Testis (tissue), 2 donors: ENCODE measurements at regions not wholly inside any gene's neighbourhood (a gene's known extent, or its start where the extent isn't known, plus 50 kb on each side); places are given as distances from the start of the nearest gene placed in this dataset.
"Not testable (repeated sequence)": the region's sequence is repeated elsewhere in the genome, so short reads cannot be mapped to it uniquely, and the experiment has no call there.

ENCODE experiments used
- DNase-seq: peaks from one replicate; pipeline ENCODE4 v3.0.0-alpha.2; 2019
- H3K27ac ChIP-seq, 2 donors: fragments of 200-600 bp; sonication (generic); one replicate each; pipeline ENCODE4 v1.5.1; 2019
- H3K27me3 ChIP-seq: fragments of 200-600 bp; sonication (generic); one replicate; pipeline ENCODE4 v1.5.1; 2019
- H3K36me3 ChIP-seq: fragments of 200-600 bp; sonication (generic); one replicate; pipeline ENCODE4 v1.5.1; 2017; ENCODE audit warnings: low read depth; ENCODE audit errors: missing control alignments
- H3K4me1 ChIP-seq: fragments of 200-600 bp; sonication (generic); one replicate; pipeline ENCODE4 v1.5.1; 2019
- H3K4me3 ChIP-seq, 2 donors: fragments of 200-600 bp; sonication (generic); one replicate each; pipeline ENCODE4 v1.5.1; 2017 to 2019
- H3K9me3 ChIP-seq: fragments of 200-600 bp; sonication (generic); one replicate; pipeline ENCODE4 v1.5.1; 2017
- POLR2A ChIP-seq: fragments of 450-650 bp; IDR thresholded peaks from one replicate; pipeline ENCODE4 v1.6.1; 2017; ENCODE audit warnings: antibody characterized with exemption, mild to moderate bottlenecking, moderate library complexity
- WGBS, 2 donors: methylation state at CpG; one replicate each; pipeline ENCODE4 v1.1.5; 2018; 5-methylcytosine and 5-hydroxymethylcytosine counted together
- intact Hi-C: fragments of 100-400 bp; cut with DNase I; formaldehyde crosslinking; loops from one replicate; pipeline ENCODE4 v1.15.1; 2023; ENCODE audit warnings: low total_unique reads
- TF ChIP-seq, protein P1 (sequence below), 3 experiments: fragments of 450-650 bp in 2 of 3; fragments of 200-600 bp in 1 of 3; sonication (generic) in 1 of 3; IDR thresholded peaks; one replicate each; pipeline ENCODE4 v1.5.1; 2016 to 2019; ENCODE audit warnings: antibody characterized with exemption in 3 of 3, mild to moderate bottlenecking in 2 of 3, moderate library complexity in 1 of 3

DNA sequence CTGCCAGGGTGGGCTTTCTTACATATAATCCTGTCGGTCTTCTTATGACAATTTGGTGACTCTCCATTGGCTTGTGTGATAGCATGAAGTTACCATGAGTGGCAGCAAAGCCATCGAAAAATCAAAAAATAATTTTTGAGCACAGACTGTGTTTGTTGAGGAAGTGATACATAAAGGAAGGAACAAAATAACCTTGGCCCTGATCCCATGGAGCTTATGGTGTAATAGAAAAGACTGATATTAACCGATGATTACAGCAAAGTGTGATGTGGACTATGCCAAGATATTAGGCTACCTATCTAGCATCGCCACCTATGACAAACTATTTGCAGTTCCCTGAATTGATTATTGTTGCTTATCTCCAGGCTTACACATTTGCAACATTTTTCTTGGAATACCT lies 383.2 kb downstream of the AEBP2 start:
- TF ChIP-seq, protein P1, sequence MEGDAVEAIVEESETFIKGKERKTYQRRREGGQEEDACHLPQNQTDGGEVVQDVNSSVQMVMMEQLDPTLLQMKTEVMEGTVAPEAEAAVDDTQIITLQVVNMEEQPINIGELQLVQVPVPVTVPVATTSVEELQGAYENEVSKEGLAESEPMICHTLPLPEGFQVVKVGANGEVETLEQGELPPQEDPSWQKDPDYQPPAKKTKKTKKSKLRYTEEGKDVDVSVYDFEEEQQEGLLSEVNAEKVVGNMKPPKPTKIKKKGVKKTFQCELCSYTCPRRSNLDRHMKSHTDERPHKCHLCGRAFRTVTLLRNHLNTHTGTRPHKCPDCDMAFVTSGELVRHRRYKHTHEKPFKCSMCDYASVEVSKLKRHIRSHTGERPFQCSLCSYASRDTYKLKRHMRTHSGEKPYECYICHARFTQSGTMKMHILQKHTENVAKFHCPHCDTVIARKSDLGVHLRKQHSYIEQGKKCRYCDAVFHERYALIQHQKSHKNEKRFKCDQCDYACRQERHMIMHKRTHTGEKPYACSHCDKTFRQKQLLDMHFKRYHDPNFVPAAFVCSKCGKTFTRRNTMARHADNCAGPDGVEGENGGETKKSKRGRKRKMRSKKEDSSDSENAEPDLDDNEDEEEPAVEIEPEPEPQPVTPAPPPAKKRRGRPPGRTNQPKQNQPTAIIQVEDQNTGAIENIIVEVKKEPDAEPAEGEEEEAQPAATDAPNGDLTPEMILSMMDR (IDR thresholded peaks at IDR 0.05), result no peak
- TF ChIP-seq POLR2A, result no peak
- no peak for DNase-seq
- peaks cover 8% of the 10 kb centered on the region for H3K4me1 ChIP-seq
- no peak overlapping the region for H3K4me3 ChIP-seq
- no peak overlapping the region for H3K27ac ChIP-seq
- 58 to 68% methylated on average over 4 of the region's 4 CpGs for WGBS, 2 donors
- H3K27me3 ChIP-seq, result no peaks in the 10 kb centered on the region
- H3K36me3 ChIP-seq, result no peaks in the 10 kb centered on the region
- intact Hi-C loops, result no loop called here
- H3K9me3 ChIP-seq, result no peaks in the 10 kb centered on the region

DNA sequence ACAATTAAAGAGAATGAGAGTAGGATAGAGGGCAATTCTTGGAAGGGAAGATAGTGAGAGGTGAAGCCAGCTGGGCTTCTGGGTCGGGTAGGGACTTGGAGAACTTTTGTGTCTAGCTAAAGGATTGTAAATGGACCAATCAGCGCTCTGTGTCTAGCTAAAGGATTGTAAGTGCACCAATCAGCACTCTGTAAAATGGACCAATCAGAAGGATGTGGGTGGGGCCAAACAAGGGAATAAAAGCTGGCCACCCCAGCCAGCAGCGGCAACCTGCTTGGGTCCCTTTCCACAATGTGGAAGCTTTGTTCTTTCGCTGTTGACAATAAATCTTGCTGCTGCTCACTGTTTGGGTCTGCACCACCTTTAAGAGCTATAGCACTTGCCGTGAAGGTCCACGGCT lies 384.0 kb downstream of the AEBP2 start:
- H3K36me3 ChIP-seq, DNase-seq, intact Hi-C loops, H3K27me3 ChIP-seq, H3K4me1 ChIP-seq, H3K27ac ChIP-seq, H3K9me3 ChIP-seq, H3K4me3 ChIP-seq: not testable (repeated sequence)
- 75 to 90% methylated on average over 6 of the region's 6 CpGs for WGBS, 2 donors

DNA sequence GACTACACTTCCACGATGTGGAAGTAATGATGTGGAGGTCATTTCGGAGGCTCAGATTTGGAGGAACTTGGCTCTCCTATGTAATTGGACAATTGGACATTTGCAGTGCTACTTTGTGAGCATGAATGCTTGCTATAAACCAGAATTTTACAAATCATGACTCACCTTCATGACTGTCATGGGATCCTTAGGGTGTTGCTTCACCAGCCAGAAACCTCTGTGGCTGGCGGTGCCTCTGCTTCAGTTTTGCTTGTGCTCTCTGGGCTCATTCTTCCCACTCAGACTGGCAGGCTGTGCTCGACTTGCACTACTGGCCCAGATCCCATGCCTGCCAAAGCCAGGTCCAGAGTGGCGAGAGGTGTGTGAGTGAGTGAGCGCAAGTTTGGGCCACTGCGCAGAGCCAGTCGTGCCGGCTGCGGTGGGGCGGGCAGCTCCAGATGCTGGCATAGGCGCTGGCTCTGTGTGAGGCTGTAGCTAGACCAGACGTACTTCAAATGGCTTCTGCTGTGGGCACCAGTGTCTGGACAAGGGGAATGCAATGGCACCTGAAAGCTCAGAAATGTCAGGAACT lies 387.8 kb downstream of the AEBP2 start:
- Histone ChIP-seq H3K27me3 (no peaks in the 10 kb centered on the region), H3K4me1 (peaks cover 5% of the 10 kb centered on the region), H3K36me3 (no peaks in the 10 kb centered on the region), H3K27ac (no peak overlapping the region), H3K9me3 (no peaks in the 10 kb centered on the region), H3K4me3 (no peak overlapping the region)
- no peak for DNase-seq
- 88 to 95% methylated on average over 10 to 13 of the region's 13 CpGs for WGBS, 2 donors
- TF ChIP-seq, protein P1 (IDR thresholded peaks at IDR 0.05), result no peak
- no peak for TF ChIP-seq POLR2A
- intact Hi-C loops, result no loop called here

DNA sequence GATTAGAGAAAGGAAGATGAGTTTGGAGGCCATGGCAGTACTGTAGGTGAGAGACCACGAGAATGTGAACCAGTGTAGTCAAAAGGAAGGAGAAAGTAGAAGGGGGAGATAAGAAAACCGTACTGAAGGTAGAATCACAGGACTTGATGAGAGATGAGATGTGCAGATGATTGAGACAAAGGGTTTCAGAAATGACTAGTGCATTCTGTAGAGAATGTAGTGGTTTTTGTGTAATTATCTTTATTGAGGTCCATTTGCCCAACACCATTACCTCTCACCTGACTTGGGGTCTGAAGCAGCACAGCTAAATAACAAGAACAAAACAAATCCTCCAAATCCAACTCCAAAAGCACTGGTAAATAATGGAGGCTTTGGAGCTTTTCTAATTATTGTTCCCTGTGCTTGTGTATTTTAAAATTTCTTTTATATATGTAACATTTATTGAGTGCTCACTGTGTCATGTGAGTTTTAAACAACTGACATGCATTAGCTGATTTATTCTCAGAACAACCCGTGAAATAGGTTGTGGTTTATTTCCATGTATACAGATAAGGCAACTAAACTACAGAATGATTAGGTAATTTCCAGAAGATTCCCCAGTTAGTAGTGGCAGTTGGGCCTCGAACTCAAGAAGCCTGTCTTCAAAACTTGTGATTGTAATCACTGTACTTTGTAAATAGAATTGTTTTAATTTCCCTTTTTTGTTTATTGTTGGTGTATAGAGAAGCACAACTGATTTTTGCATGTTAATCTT lies 390.0 kb downstream of the AEBP2 start:
- H3K27ac ChIP-seq, result no peak overlapping the region
- no peak for DNase-seq
- TF ChIP-seq, protein P1 (IDR thresholded peaks at IDR 0.05), result no peak
- TF ChIP-seq POLR2A, result no peak
- 83 to 87% methylated on average over 4 of the region's 4 CpGs for WGBS, 2 donors
- no peaks in the 10 kb centered on the region for H3K9me3 ChIP-seq
- intact Hi-C loops, result no loop called here
- no peak overlapping the region for H3K4me3 ChIP-seq
- no peaks in the 10 kb centered on the region for H3K4me1 ChIP-seq
- no peaks in the 10 kb centered on the region for H3K36me3 ChIP-seq
- H3K27me3 ChIP-seq, result no peaks in the 10 kb centered on the region

DNA sequence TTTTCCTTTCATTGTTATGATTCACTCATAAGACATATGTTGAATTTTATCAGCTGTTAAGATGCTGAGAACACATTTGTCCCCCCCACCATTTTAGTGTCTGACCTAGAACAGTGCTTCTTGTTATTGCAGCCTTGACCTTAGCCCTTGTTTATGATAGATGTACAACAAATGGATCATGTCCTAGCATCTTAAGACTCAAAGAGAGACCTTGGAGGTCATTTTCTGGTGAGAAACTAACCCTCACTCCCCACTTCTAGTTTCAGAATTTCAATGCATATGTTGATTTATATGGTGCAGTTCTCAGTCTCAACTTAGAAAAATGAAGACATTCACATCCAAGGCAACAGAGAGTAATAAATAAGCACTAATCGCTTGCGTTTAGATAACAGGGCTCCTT lies 391.2 kb downstream of the AEBP2 start:
- H3K4me3 ChIP-seq, result no peak overlapping the region
- DNase-seq, result no peak
- H3K9me3 ChIP-seq, result no peaks in the 10 kb centered on the region
- 46 to 54% methylated on average over 2 of the region's 2 CpGs for WGBS, 2 donors
- H3K4me1 ChIP-seq, result no peaks in the 10 kb centered on the region
- no peak for TF ChIP-seq POLR2A
- TF ChIP-seq, protein P1 (IDR thresholded peaks at IDR 0.05), result no peak
- intact Hi-C loops, result no loop called here
- H3K36me3 ChIP-seq, result no peaks in the 10 kb centered on the region
- no peak overlapping the region for H3K27ac ChIP-seq
- H3K27me3 ChIP-seq, result no peaks in the 10 kb centered on the region
